Liver (tissue), 3 donors: ENCODE measurements at regions not wholly inside any gene's neighbourhood (a gene's known extent, or its start where the extent isn't known, plus 50 kb on each side); places are given as distances from the start of the nearest gene placed in this dataset.

Source experiments
- ATF3 ChIP-seq: IDR thresholded peaks from 2 replicates; pipeline ENCODE4 v1.6.1; 2016; ENCODE audit warnings: antibody characterized with exemption
- CTCF ChIP-seq: fragments of 150-350 bp; IDR thresholded peaks from 2 replicates; pipeline ENCODE4 v1.5.1; 2017; ENCODE audit warnings: improper control_type of control experiment, low read depth, low read length; ENCODE audit not compliant: missing input control
- EGR1 ChIP-seq, 2 donors: IDR thresholded peaks; 2 replicates each; pipeline ENCODE4 v1.6.1; 2016 to 2018; ENCODE audit warnings: antibody characterized with exemption in 2 of 2, low read depth in 2 of 2
- GABPA ChIP-seq, 2 donors: IDR thresholded peaks in 1 of 2; conservative IDR thresholded peaks in 1 of 2; 2 replicates each; pipeline ENCODE4 v1.6.1; 2016; ENCODE audit warnings: antibody characterized with exemption in 2 of 2, mild to moderate bottlenecking in 1 of 2, moderate library complexity in 1 of 2
- JUND ChIP-seq, 2 donors: IDR thresholded peaks; 2 replicates each; pipeline ENCODE4 v1.6.1; 2016; ENCODE audit warnings: antibody characterized with exemption in 2 of 2
- MAX ChIP-seq: IDR thresholded peaks from 2 replicates; pipeline ENCODE4 v1.6.1; 2016; ENCODE audit warnings: antibody characterized with exemption
- RAD21 ChIP-seq, 2 donors: IDR thresholded peaks; 2 replicates each; pipeline ENCODE4 v1.6.1; 2016; ENCODE audit warnings: antibody characterized with exemption in 2 of 2, mild to moderate bottlenecking in 2 of 2
- REST ChIP-seq: IDR thresholded peaks from 2 replicates; pipeline ENCODE4 v1.6.1; 2016; ENCODE audit warnings: antibody characterized with exemption, mild to moderate bottlenecking
- RXRA ChIP-seq, 2 donors: IDR thresholded peaks; 2 replicates each; pipeline ENCODE4 v1.6.1; 2017 to 2018; ENCODE audit warnings: antibody characterized with exemption in 2 of 2, mild to moderate bottlenecking in 1 of 2
- SP1 ChIP-seq: IDR thresholded peaks from 2 replicates; pipeline ENCODE4 v1.6.1; 2018; ENCODE audit warnings: antibody characterized with exemption, mild to moderate bottlenecking
- TAF1 ChIP-seq: conservative IDR thresholded peaks from 2 replicates; pipeline ENCODE4 v1.6.1; 2016; ENCODE audit warnings: antibody characterized with exemption, mild to moderate bottlenecking
- YY1 ChIP-seq: IDR thresholded peaks from 2 replicates; pipeline ENCODE4 v1.6.1; 2016; ENCODE audit warnings: antibody characterized with exemption, mild to moderate bottlenecking
- ZBTB33 ChIP-seq: IDR thresholded peaks from 2 replicates; pipeline ENCODE4 v1.6.1; 2016; ENCODE audit warnings: antibody characterized with exemption
- donor health status: healthy.
- donor health status: healthy.

- TF ChIP-seq REST (no peak), CTCF (no peak), JUND (IDR thresholded peaks at IDR 0.05) (no peak), TAF1 (no peak), ATF3 (no peak), RAD21 (IDR thresholded peaks at IDR 0.05) (no peak), RXRA (IDR thresholded peaks at IDR 0.05) (no peak), GABPA (IDR thresholded peaks at IDR 0.05 in 1 of 2, conservative IDR thresholded peaks at IDR 0.05 in 1 of 2) (no peak), EGR1 (IDR thresholded peaks at IDR 0.05; ENCODE audit: low read depth in 2 of 2) (no peak), MAX (no peak), YY1 (no peak), SP1 (no peak), ZBTB33 (no peak)
Measured at GRCh38 chr1:102431253-102431652, 434.5 kb upstream of the OLFM3 start.
